ENCODE measurements at regions not wholly inside any gene's neighbourhood (a gene's known extent, or its start where the extent isn't known, plus 50 kb on each side); places are given as distances from the start of the nearest gene placed in this dataset.

- H3K4me1 Mint-ChIP-seq = peaks cover 7 to 10% of the 10 kb centered on the region in 2 experiments
- H3K27me3 ChIP-seq (ENCODE audit: insufficient read depth, low read length) = no peaks in the 10 kb centered on the region
- TF ChIP-seq, protein P1, sequence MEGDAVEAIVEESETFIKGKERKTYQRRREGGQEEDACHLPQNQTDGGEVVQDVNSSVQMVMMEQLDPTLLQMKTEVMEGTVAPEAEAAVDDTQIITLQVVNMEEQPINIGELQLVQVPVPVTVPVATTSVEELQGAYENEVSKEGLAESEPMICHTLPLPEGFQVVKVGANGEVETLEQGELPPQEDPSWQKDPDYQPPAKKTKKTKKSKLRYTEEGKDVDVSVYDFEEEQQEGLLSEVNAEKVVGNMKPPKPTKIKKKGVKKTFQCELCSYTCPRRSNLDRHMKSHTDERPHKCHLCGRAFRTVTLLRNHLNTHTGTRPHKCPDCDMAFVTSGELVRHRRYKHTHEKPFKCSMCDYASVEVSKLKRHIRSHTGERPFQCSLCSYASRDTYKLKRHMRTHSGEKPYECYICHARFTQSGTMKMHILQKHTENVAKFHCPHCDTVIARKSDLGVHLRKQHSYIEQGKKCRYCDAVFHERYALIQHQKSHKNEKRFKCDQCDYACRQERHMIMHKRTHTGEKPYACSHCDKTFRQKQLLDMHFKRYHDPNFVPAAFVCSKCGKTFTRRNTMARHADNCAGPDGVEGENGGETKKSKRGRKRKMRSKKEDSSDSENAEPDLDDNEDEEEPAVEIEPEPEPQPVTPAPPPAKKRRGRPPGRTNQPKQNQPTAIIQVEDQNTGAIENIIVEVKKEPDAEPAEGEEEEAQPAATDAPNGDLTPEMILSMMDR (conservative IDR thresholded peaks at IDR 0.05) = no peak
- H2BK5ac ChIP-seq (ENCODE audit: insufficient read length, low read length) = no peak overlapping the region
- H2BK120ac ChIP-seq (ENCODE audit: low read depth, low read length, poor library complexity, severe bottlenecking) = no peak overlapping the region
- no CpG with 5 or more reads among the region's 18 CpGs for WGBS (ENCODE audit: extremely low coverage, insufficient read length, low lambda C conversion rate)
- no peak overlapping the region for H3K56ac ChIP-seq (ENCODE audit: insufficient read length, low read depth, low read length)
- H3K27ac Mint-ChIP-seq = peak overlapping the region in 1 of 3 experiments; percentile 25; a peak in 1 of 7 replicates
- H4K91ac ChIP-seq (ENCODE audit: insufficient read length, low read depth, low read length) = no peak overlapping the region
- H4K8ac ChIP-seq (replicated peaks; ENCODE audit: insufficient read length, low read depth, low read length) = no peak overlapping the region
- H3K9me3 Mint-ChIP-seq = no peaks in the 10 kb centered on the region; a peak in 1 of 5 replicates
- H3T11ph ChIP-seq (ENCODE audit: low read length) = no peak overlapping the region
- no peak for DNase-seq
- no peak overlapping the region for H4K5ac ChIP-seq (ENCODE audit: insufficient read length, low read depth, low read length)
- no peak overlapping the region for H2BK12ac ChIP-seq (ENCODE audit: insufficient read length, low read depth, low read length)
- H3K9ac ChIP-seq (ENCODE audit: extremely low read depth, insufficient read length, low read length) = no peak overlapping the region
- no peak overlapping the region for H3K27ac ChIP-seq (ENCODE audit: insufficient read length, low read depth, low read length)
- no peak overlapping the region for H3K4ac ChIP-seq (ENCODE audit: low read depth, low read length)
- no peak overlapping the region for H3K4me2 ChIP-seq (ENCODE audit: insufficient read depth, insufficient read length, low read length)
- no peaks in the 10 kb centered on the region for H3K79me1 ChIP-seq (ENCODE audit: insufficient read depth, low read depth, low read length, poor library complexity, severe bottlenecking)
- no peak overlapping the region for H2AK5ac ChIP-seq (ENCODE audit: insufficient read length, low read length)
- no peak overlapping the region for H3K14ac ChIP-seq (ENCODE audit: insufficient read depth, low read length)
- no peaks in the 10 kb centered on the region for H3K4me1 ChIP-seq (ENCODE audit: insufficient read depth, low read length)
- no peaks in the 10 kb centered on the region for H4K20me1 ChIP-seq (ENCODE audit: control insufficient read depth, insufficient read depth, insufficient read length)
- H3K18ac ChIP-seq (ENCODE audit: insufficient read length, low read depth, low read length) = no peak overlapping the region
- H3K9me3 ChIP-seq (ENCODE audit: control insufficient read depth, low read depth, low read length) = no peaks in the 10 kb centered on the region
- H3K27me3 Mint-ChIP-seq (ENCODE audit: low read depth) = no peaks in the 10 kb centered on the region; the same call in 1 of the 2 replicates
- H3K36me3 Mint-ChIP-seq (ENCODE audit: insufficient read depth in 1 of 3, low read depth in 3 of 3) = no peaks in the 10 kb centered on the region
- H3K4me3 Mint-ChIP-seq = no peak overlapping the region
- no peak overlapping the region for H2BK15ac ChIP-seq (ENCODE audit: low read depth, low read length)
- H2BK20ac ChIP-seq (ENCODE audit: low read depth, low read length, poor library complexity, severe bottlenecking) = no peak overlapping the region
- H3K23me2 ChIP-seq (ENCODE audit: insufficient read length, low read depth, low read length, poor library complexity, severe bottlenecking) = no peaks in the 10 kb centered on the region
- no peak overlapping the region for H2AFZ ChIP-seq (ENCODE audit: low read length)
- H3K23ac ChIP-seq (ENCODE audit: insufficient read length, low read depth, low read length) = no peak overlapping the region
- H3K79me2 ChIP-seq (ENCODE audit: insufficient read depth, low read length) = no peaks in the 10 kb centered on the region
These were observed 106.3 kb downstream of the TRAPPC11 start for GRCh38 chr4:183765251-183765911.

Data from H9 (cell line).